SK-N-SH (cell line): ENCODE measurements at regions not wholly inside any gene's neighbourhood (a gene's known extent, or its start where the extent isn't known, plus 50 kb on each side); places are given as distances from the start of the nearest gene placed in this dataset.

Experiments
- CTCF ChIA-PET: fragments of 300-600, 350-600 bp; formaldehyde crosslinking; extraction: SDS; loops from one replicate; lab custom pipeline; 2021; lab: Yijun Ruan, JAX
- POLR2A ChIA-PET: fragments of 350-600 bp; sonication (Branson Sonifier 250); formaldehyde crosslinking; extraction: SDS; loops from one replicate; lab custom pipeline; 2020; ENCODE audit warnings: antibody characterized with exemption, inconsistent platforms; lab: Yijun Ruan, JAX
- DNase-seq: peaks from one replicate; pipeline ENCODE4 v3.0.0; 2012
- H2AFZ ChIP-seq: fragments of 200-600 bp; sonication (generic); 2 replicates; pipeline ENCODE4 v1.8.1; 2016; ENCODE audit warnings: antibody characterized with exemption, mild to moderate bottlenecking, low read depth
- H3F3A ChIP-seq: fragments of 200-600 bp; sonication (generic); replicated peaks from 2 replicates; pipeline ENCODE3; 2016; ENCODE audit warnings: antibody characterized with exemption, mild to moderate bottlenecking; ENCODE audit not compliant: insufficient read depth
- H3K27ac ChIP-seq, 2 experiments: fragments of 200-500 bp in 1 of 2; fragments of 200-600 bp in 1 of 2; sonication (Bioruptor generic) in 1 of 2; sonication (generic), shearing (Covaris generic) in 1 of 2; 2 replicates each; pipeline versions ENCODE4 v1.5.1 to v1.6.1; 2014 to 2016; ENCODE audit warnings: low read depth in 2 of 2, inconsistent platforms in 1 of 2, low read length in 1 of 2, mild to moderate bottlenecking in 1 of 2, mixed read lengths in 1 of 2
- H3K27me3 ChIP-seq: fragments of 200-600 bp; sonication (generic), shearing (Covaris generic); 2 replicates; pipeline ENCODE4 v1.6.1; 2016; ENCODE audit warnings: mixed run types; ENCODE audit not compliant: insufficient read depth
- H3K36me3 ChIP-seq, 2 experiments: fragments of 200-500 bp in 1 of 2; fragments of 200-600 bp in 1 of 2; sonication (Bioruptor generic) in 1 of 2; sonication (generic) in 1 of 2; replicated peaks in 1 of 2; 2 replicates each; pipeline versions ENCODE3 to v1.5.1; 2014 to 2016; ENCODE audit warnings: low read length in 1 of 2, mild to moderate bottlenecking in 1 of 2; ENCODE audit not compliant: insufficient read depth in 2 of 2, control insufficient read depth in 1 of 2
- H3K4me1 ChIP-seq, 2 experiments: fragments of 200-500 bp in 1 of 2; fragments of 200-600 bp in 1 of 2; sonication (Bioruptor generic) in 1 of 2; sonication (generic), shearing (Covaris generic) in 1 of 2; 2 replicates each; pipeline versions ENCODE4 v1.5.1 to v1.6.1; 2014 to 2016; ENCODE audit warnings: low read depth in 1 of 2, low read length in 1 of 2, mixed run types in 1 of 2; ENCODE audit not compliant: insufficient read depth in 2 of 2, control insufficient read depth in 1 of 2
- H3K4me2 ChIP-seq: fragments of 200-600 bp; sonication (generic), shearing (Covaris generic); 2 replicates; pipeline ENCODE4 v1.6.1; 2017; ENCODE audit warnings: mixed run types
- H3K4me3 ChIP-seq, 2 experiments: fragments of 200-500 bp in 1 of 2; fragments of 200-600 bp in 1 of 2; sonication (Bioruptor generic) in 1 of 2; sonication (generic), shearing (Covaris generic) in 1 of 2; 2 replicates each; pipeline versions ENCODE4 v1.5.1 to v1.8.1; 2014 to 2016; ENCODE audit warnings: low read depth in 2 of 2, inconsistent platforms in 1 of 2, low read length in 1 of 2, mild to moderate bottlenecking in 1 of 2, mixed read lengths in 1 of 2, moderate library complexity in 1 of 2
- H3K79me2 ChIP-seq: fragments of 200-600 bp; sonication (generic); 2 replicates; pipeline ENCODE4 v1.8.1; 2017; ENCODE audit warnings: mild to moderate bottlenecking; ENCODE audit not compliant: insufficient read depth
- H3K9ac ChIP-seq: fragments of 200-600 bp; sonication (generic); 2 replicates; pipeline ENCODE4 v1.6.1; 2017; ENCODE audit warnings: mixed run types
- H3K9me2 ChIP-seq: fragments of 200-600 bp; sonication (generic); 2 replicates; pipeline ENCODE4 v1.6.1; 2017; ENCODE audit warnings: mixed run types
- H3K9me3 ChIP-seq: fragments of 200-600 bp; sonication (generic); 2 replicates; pipeline ENCODE4 v1.6.1; 2017; ENCODE audit warnings: mixed run types, mild to moderate bottlenecking, moderate library complexity
- H4K20me1 ChIP-seq: fragments of 200-600 bp; sonication (generic); 2 replicates; pipeline ENCODE4 v1.6.1; 2017; ENCODE audit warnings: mild to moderate bottlenecking, mixed run types; ENCODE audit not compliant: insufficient read depth
- CHD2 ChIP-seq: fragments of 150-350 bp; IDR thresholded peaks from 2 replicates; pipeline ENCODE4 v1.6.1; 2018; ENCODE audit warnings: low read length; ENCODE audit not compliant: partially characterized antibody
- CTCF ChIP-seq: fragments of 200-600 bp; sonication (generic); IDR thresholded peaks from 2 replicates; pipeline ENCODE4 v1.6.1; 2017; ENCODE audit warnings: antibody characterized with exemption, mild to moderate bottlenecking, moderate library complexity
- ELF1 ChIP-seq: IDR thresholded peaks from 2 replicates; pipeline ENCODE4 v1.4.0; 2012
- EP300 ChIP-seq, 2 experiments: IDR thresholded peaks; 2 replicates each; pipeline versions ENCODE4 v1.4.0 to v1.6.1; 2012; ENCODE audit warnings: borderline replicate concordance in 1 of 2, low read depth in 1 of 2, low read length in 1 of 2
- IRF3 ChIP-seq: fragments of 150-350 bp; IDR thresholded peaks from 2 replicates; pipeline ENCODE4 v1.6.1; 2016; ENCODE audit warnings: mild to moderate bottlenecking, low read depth, low read length
- JUND ChIP-seq: IDR thresholded peaks from 2 replicates; pipeline ENCODE4 v1.4.0; 2012
- MXI1 ChIP-seq: IDR thresholded peaks from 2 replicates; pipeline ENCODE4 v1.6.1; 2012; ENCODE audit warnings: mild to moderate bottlenecking, low read depth, low read length, improper control_type of control experiment
- REST ChIP-seq: IDR thresholded peaks from 2 replicates; pipeline ENCODE4 v1.6.1; 2012; ENCODE audit warnings: mild to moderate bottlenecking, low read depth, low read length, moderate library complexity
- RFX5 ChIP-seq: IDR thresholded peaks from 2 replicates; pipeline ENCODE4 v1.6.1; 2012; ENCODE audit warnings: mild to moderate bottlenecking, improper control_type of control experiment, low read length
- RXRA ChIP-seq: IDR thresholded peaks from 2 replicates; pipeline ENCODE4 v1.4.0; 2012; ENCODE audit warnings: low read depth, mild to moderate bottlenecking, borderline replicate concordance
- SIN3A ChIP-seq: IDR thresholded peaks from 2 replicates; pipeline ENCODE4 v1.6.1; 2012; ENCODE audit warnings: low read depth, mild to moderate bottlenecking, low read length, moderate library complexity, borderline replicate concordance
- SMC3 ChIP-seq: IDR thresholded peaks from 2 replicates; pipeline ENCODE4 v1.6.1; 2012; ENCODE audit warnings: low read depth, low read length, improper control_type of control experiment
- TAF1 ChIP-seq: IDR thresholded peaks from 2 replicates; pipeline ENCODE4 v1.6.1; 2012; ENCODE audit warnings: low read depth, mild to moderate bottlenecking, low read length, moderate library complexity, borderline replicate concordance
- TCF12 ChIP-seq: IDR thresholded peaks from 2 replicates; pipeline ENCODE4 v1.4.0; 2012
- YY1 ChIP-seq: IDR thresholded peaks from 2 replicates; pipeline ENCODE4 v1.4.0; 2012; ENCODE audit warnings: low read depth, mild to moderate bottlenecking
- WGBS: methylation state at CpG from one replicate; pipeline ENCODE4 v1.1.6; 2017; ENCODE audit warnings: low lambda C conversion rate; 5-methylcytosine and 5-hydroxymethylcytosine counted together

- no peaks in the 10 kb centered on the region for H4K20me1 ChIP-seq
- no peak overlapping the region for H3K9ac ChIP-seq
- no peak for DNase-seq
- H3K27me3 ChIP-seq, result no peaks in the 10 kb centered on the region
- no peak overlapping the region for H3K4me2 ChIP-seq
- 54% methylated on average over 8 of the region's 8 CpGs for WGBS
- H3K4me1 ChIP-seq, result no peaks in the 10 kb centered on the region
- POLR2A ChIA-PET, result no interaction called here
- no peaks in the 10 kb centered on the region for H3K9me3 ChIP-seq
- H3F3A ChIP-seq, result no peaks in the 10 kb centered on the region
- TF ChIP-seq MXI1 (no peak), SMC3 (no peak)
- TF ChIP-seq, all 33 proteins: peak for 0
- H3K27ac ChIP-seq, result no peak overlapping the region
- no peak overlapping the region for H2AFZ ChIP-seq
- CTCF ChIA-PET, result interaction anchor here (0.6 to 1.1 kb wide), 2 partner anchors 391 to 828 kb away, joined by 3 to 10 read pairs; no protein-coding TSS in a partner anchor
- no peaks in the 10 kb centered on the region for H3K9me2 ChIP-seq
- no peaks in the 10 kb centered on the region for H3K36me3 ChIP-seq
- no peak overlapping the region for H3K4me3 ChIP-seq
- no peaks in the 10 kb centered on the region for H3K79me2 ChIP-seq
These were observed 1105.1 kb upstream of the TENM3 start for GRCh38 chr4:181138116-181138515.

- H4K20me1 ChIP-seq, result no peaks in the 10 kb centered on the region
- TF ChIP-seq EP300 (IDR thresholded peaks at IDR 0.05; ENCODE audit: borderline replicate concordance in 1 of 2, low read depth in 1 of 2, low read length in 1 of 2) (no peak), IRF3 (no peak), JUND (no peak), RFX5 (no peak), CTCF (no peak), REST (no peak), TAF1 (no peak), MXI1 (no peak), SIN3A (no peak), TCF12 (no peak), RXRA (no peak), YY1 (no peak), ELF1 (no peak), CHD2 (no peak)
- 54% methylated on average over 6 of the region's 6 CpGs for WGBS
- H3K9me3 ChIP-seq, result no peaks in the 10 kb centered on the region
- no peaks in the 10 kb centered on the region for H3K79me2 ChIP-seq
- ChIA-PET POLR2A (no interaction called here), CTCF (interaction anchor here (0.5 to 1.5 kb wide), 5 partner anchors 312 to 475 kb away, joined by 3 to 8 read pairs (median 4); no protein-coding TSS in a partner anchor)
- no peak for DNase-seq
- H3K9ac ChIP-seq, result no peak overlapping the region
- H3F3A ChIP-seq, result no peaks in the 10 kb centered on the region
- no peaks in the 10 kb centered on the region for H3K9me2 ChIP-seq
- H3K4me2 ChIP-seq, result no peak overlapping the region
- no peaks in the 10 kb centered on the region for H3K36me3 ChIP-seq
- no peak overlapping the region for H2AFZ ChIP-seq
- H3K27ac ChIP-seq, result no peak overlapping the region
- H3K27me3 ChIP-seq, result no peaks in the 10 kb centered on the region
- no peaks in the 10 kb centered on the region for H3K4me1 ChIP-seq
- H3K4me3 ChIP-seq, result no peak overlapping the region
These were observed 1103.1 kb upstream of the TENM3 start for GRCh38 chr4:181140037-181140603.
